ENCODE measurements at regions not wholly inside any gene's neighbourhood (a gene's known extent, or its start where the extent isn't known, plus 50 kb on each side); places are given as distances from the start of the nearest gene placed in this dataset.

- DNase-seq: no peak
- no peaks in the 10 kb centered on the region for H3K36me3 ChIP-seq (ENCODE audit: low read depth, missing control alignments)
- no peaks in the 10 kb centered on the region for H3K9me3 ChIP-seq
- intact Hi-C loops (cut with DNase I; ENCODE audit: low total_unique reads): no loop called here
- TF ChIP-seq POLR2A (IDR thresholded peaks at IDR 0.05) (no peak), CTCF (IDR thresholded peaks at IDR 0.05) (no peak)
- no peaks in the 10 kb centered on the region for H3K4me1 ChIP-seq
- no peak overlapping the region for H3K4me3 ChIP-seq
- 86 to 93% methylated on average over 2 of the region's 2 CpGs for WGBS, 2 donors
- H3K27me3 ChIP-seq: no peaks in the 10 kb centered on the region
- H3K27ac ChIP-seq: no peak overlapping the region
Observed at GRCh38 chr2:148582679-148583511, 61.7 kb upstream of the EPC2 start.

- no peak for DNase-seq
- no peak overlapping the region for H3K4me3 ChIP-seq
- no peaks in the 10 kb centered on the region for H3K36me3 ChIP-seq (ENCODE audit: low read depth, missing control alignments)
- 93 to 94% methylated on average over 4 of the region's 4 CpGs for WGBS, 2 donors
- intact Hi-C loops (cut with DNase I; ENCODE audit: low total_unique reads): no loop called here
- no peak overlapping the region for H3K27ac ChIP-seq
- H3K9me3 ChIP-seq: no peaks in the 10 kb centered on the region
- no peaks in the 10 kb centered on the region for H3K4me1 ChIP-seq
- TF ChIP-seq CTCF (IDR thresholded peaks at IDR 0.05): no peak
- no peak for TF ChIP-seq POLR2A (IDR thresholded peaks at IDR 0.05)
- no peaks in the 10 kb centered on the region for H3K27me3 ChIP-seq
Observed at GRCh38 chr2:148585696-148586095, 58.9 kb upstream of the EPC2 start.

- Histone ChIP-seq H3K27ac (no peak overlapping the region), H3K4me1 (no peaks in the 10 kb centered on the region), H3K27me3 (no peaks in the 10 kb centered on the region), H3K4me3 (no peak overlapping the region), H3K36me3 (ENCODE audit: low read depth, missing control alignments) (no peaks in the 10 kb centered on the region), H3K9me3 (no peaks in the 10 kb centered on the region)
- TF ChIP-seq POLR2A (IDR thresholded peaks at IDR 0.05) (no peak), CTCF (IDR thresholded peaks at IDR 0.05) (no peak)
- DNase-seq: no peak
- WGBS, 2 donors: 81% methylated on average over 4 of the region's 4 CpGs
- intact Hi-C loops (cut with DNase I; ENCODE audit: low total_unique reads): no loop called here
Observed at GRCh38 chr2:148586522-148587128, 57.9 kb upstream of the EPC2 start.

- Histone ChIP-seq H3K27ac (no peak overlapping the region), H3K4me1 (no peaks in the 10 kb centered on the region), H3K36me3 (ENCODE audit: low read depth, missing control alignments) (no peaks in the 10 kb centered on the region), H3K27me3 (no peaks in the 10 kb centered on the region), H3K9me3 (no peaks in the 10 kb centered on the region), H3K4me3 (no peak overlapping the region)
- intact Hi-C loops (cut with DNase I; ENCODE audit: low total_unique reads): no loop called here
- no peak for DNase-seq
- 86 to 89% methylated on average over 2 of the region's 2 CpGs for WGBS, 2 donors
- TF ChIP-seq POLR2A (IDR thresholded peaks at IDR 0.05) (no peak), CTCF (IDR thresholded peaks at IDR 0.05) (no peak)
Observed at GRCh38 chr2:148590612-148591011, 53.9 kb upstream of the EPC2 start.
